VCaP (cell line): ENCODE measurements at regions not wholly inside any gene's neighbourhood (a gene's known extent, or its start where the extent isn't known, plus 50 kb on each side); places are given as distances from the start of the nearest gene placed in this dataset.
A peak's percentile ranks its signal among the peaks of the same experiment; 100 is the strongest.

Experiments used
- H3K27ac ChIP-seq: fragments of 450-650 bp; 2 replicates; pipeline ENCODE4 v1.5.1; 2017
- TF ChIP-seq, protein P1 (sequence below): fragments of 450-650 bp; conservative IDR thresholded peaks from 2 replicates; pipeline ENCODE4 v1.5.1; 2017; ENCODE audit warnings: mild to moderate bottlenecking, moderate library complexity

- TF ChIP-seq, protein P1, sequence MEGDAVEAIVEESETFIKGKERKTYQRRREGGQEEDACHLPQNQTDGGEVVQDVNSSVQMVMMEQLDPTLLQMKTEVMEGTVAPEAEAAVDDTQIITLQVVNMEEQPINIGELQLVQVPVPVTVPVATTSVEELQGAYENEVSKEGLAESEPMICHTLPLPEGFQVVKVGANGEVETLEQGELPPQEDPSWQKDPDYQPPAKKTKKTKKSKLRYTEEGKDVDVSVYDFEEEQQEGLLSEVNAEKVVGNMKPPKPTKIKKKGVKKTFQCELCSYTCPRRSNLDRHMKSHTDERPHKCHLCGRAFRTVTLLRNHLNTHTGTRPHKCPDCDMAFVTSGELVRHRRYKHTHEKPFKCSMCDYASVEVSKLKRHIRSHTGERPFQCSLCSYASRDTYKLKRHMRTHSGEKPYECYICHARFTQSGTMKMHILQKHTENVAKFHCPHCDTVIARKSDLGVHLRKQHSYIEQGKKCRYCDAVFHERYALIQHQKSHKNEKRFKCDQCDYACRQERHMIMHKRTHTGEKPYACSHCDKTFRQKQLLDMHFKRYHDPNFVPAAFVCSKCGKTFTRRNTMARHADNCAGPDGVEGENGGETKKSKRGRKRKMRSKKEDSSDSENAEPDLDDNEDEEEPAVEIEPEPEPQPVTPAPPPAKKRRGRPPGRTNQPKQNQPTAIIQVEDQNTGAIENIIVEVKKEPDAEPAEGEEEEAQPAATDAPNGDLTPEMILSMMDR = no peak
Measured at GRCh38 chr13:95387733-95388207, 86.5 kb upstream of the ABCC4 start.

DNA sequence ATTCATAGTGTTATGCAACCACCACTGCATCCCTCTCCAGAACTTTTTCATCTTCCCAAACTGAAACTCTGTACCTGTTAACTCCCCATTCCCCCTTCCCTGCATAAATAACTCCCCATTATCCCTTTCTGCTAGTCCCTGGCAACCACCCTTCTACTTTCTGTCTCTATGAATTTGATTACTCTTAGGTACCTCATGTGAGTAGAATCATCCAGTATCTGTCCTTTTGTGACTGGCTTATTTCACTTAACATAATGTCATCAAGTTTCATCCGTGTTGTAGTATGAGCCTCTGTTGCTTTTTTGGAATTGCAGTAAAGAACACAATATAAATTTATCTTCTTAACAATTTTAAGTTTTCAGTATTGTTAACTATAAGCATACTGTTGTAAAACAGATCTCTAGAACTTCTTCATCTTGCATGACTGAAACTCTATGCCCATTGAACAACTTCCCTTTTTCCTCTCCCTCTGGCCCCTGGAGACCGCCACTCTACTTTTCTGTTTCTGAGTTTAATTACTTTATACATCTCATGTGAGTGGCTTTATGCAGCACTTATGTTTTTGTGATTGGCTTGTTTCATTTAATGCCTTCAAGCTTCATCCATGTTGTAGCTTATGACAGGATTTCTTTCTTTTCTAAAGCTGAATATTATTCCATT, 87.3 kb upstream of the ABCC4 start:
- no peak overlapping the region for H3K27ac ChIP-seq

More at GRCh38 chr13:95387733-95388207, 86.5 kb upstream of the ABCC4 start:
- H3K27ac ChIP-seq = no peak overlapping the region

DNA sequence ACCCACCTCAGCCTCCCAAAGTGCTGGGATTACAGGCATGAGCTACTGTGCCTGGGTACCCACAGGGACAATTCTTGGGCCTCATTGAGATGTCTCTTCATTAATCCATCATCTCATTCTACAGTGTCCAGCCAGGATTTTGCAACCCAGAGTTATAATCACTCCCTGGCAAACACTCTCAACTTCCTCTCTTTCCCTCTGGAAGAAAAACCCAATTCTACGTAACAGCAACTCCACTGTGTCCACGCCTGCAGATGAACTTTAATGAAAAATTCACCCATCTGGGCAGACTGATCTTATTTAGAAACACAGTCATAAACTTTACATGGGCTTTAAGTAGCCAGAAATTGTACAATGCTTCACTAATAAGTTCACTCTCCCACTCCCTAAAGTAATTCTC, 90.1 kb upstream of the ABCC4 start:
- no peak overlapping the region for H3K27ac ChIP-seq
- TF ChIP-seq, protein P1 = no peak

More for the DNA sequence above, 87.3 kb upstream of the ABCC4 start:
- TF ChIP-seq, protein P1 = no peak

- TF ChIP-seq, protein P1 = no peak
- no peak overlapping the region for H3K27ac ChIP-seq
Measured at GRCh38 chr13:95391785-95392184, 90.5 kb upstream of the ABCC4 start.

- TF ChIP-seq, protein P1 = no peak
- H3K27ac ChIP-seq = no peak overlapping the region
Measured at GRCh38 chr13:95392597-95392996, 91.3 kb upstream of the ABCC4 start.

- H3K27ac ChIP-seq = peak overlapping the region; percentile 65
Measured at GRCh38 chr13:95403349-95404140, 102.3 kb upstream of the ABCC4 start.

More at GRCh38 chr13:95403349-95404140, 102.3 kb upstream of the ABCC4 start:
- TF ChIP-seq, protein P1 = no peak
